Progenitor cell of endocrine pancreas (in vitro differentiated cells): ENCODE measurements at regions not wholly inside any gene's neighbourhood (a gene's known extent, or its start where the extent isn't known, plus 50 kb on each side); places are given as distances from the start of the nearest gene placed in this dataset.

ENCODE experiments used
- DNase-seq: peaks from one replicate; pipeline ENCODE4 v3.0.0; 2021; ENCODE audit warnings: low spot score; ENCODE audit not compliant: unreplicated experiment
- H3K27ac Mint-ChIP-seq: 2 replicates; pipeline ENCODE4 v1.8.0; 2021; ENCODE audit warnings: mild to moderate bottlenecking, moderate library complexity, mixed read lengths
- H3K27me3 Mint-ChIP-seq: 2 replicates; pipeline ENCODE4 v1.8.0; 2021; ENCODE audit warnings: mixed read lengths
- H3K36me3 Mint-ChIP-seq: 2 replicates; pipeline ENCODE4 v1.8.0; 2022; ENCODE audit warnings: mixed read lengths; ENCODE audit not compliant: insufficient read depth
- H3K4me1 Mint-ChIP-seq: 2 replicates; pipeline ENCODE4 v1.8.0; 2021; ENCODE audit warnings: low read depth, mixed read lengths
- H3K4me3 Mint-ChIP-seq: 2 replicates; pipeline ENCODE4 v1.8.0; 2021; ENCODE audit warnings: low read depth, mild to moderate bottlenecking, moderate library complexity, mixed read lengths
- H3K9me3 Mint-ChIP-seq: 2 replicates; pipeline ENCODE4 v1.8.0; 2021; ENCODE audit warnings: low read depth, mixed read lengths
- TF ChIP-seq, protein P1 (sequence below): fragments of 200-600 bp; sonication (generic); IDR thresholded peaks from one replicate; pipeline ENCODE4 v1.5.0; 2021; ENCODE audit warnings: antibody characterized with exemption, mild to moderate bottlenecking; ENCODE audit not compliant: unreplicated experiment

DNA sequence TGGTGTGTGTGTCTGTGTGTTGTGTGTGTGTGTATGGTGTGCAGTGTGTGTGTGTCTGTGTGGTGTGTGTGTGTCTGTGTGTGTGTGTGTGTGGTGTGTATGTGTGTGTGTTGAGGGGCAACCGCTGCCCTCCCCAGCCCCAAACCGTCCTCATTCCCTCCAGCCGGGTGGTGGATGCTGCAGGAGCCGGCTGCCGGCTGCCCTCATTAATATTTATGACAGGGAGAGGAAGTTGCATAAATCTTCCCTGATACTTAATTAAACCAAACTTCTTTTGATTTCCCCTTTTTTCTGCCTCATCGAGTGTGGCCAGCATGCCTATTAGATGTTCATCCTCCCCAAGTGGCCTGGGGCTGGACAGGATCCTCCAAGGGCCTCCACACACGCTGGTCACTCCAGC is 121.4 kb upstream of the MVB12B start:
- Mint-ChIP-seq H3K27ac (no peak overlapping the region), H3K27me3 (peaks cover 22% of the 10 kb centered on the region), H3K4me1 (peaks cover 5% of the 10 kb centered on the region), H3K9me3 (no peaks in the 10 kb centered on the region), H3K36me3 (no peaks in the 10 kb centered on the region), H3K4me3 (no peak overlapping the region)
- DNase-seq, result no peak
- TF ChIP-seq, protein P1, sequence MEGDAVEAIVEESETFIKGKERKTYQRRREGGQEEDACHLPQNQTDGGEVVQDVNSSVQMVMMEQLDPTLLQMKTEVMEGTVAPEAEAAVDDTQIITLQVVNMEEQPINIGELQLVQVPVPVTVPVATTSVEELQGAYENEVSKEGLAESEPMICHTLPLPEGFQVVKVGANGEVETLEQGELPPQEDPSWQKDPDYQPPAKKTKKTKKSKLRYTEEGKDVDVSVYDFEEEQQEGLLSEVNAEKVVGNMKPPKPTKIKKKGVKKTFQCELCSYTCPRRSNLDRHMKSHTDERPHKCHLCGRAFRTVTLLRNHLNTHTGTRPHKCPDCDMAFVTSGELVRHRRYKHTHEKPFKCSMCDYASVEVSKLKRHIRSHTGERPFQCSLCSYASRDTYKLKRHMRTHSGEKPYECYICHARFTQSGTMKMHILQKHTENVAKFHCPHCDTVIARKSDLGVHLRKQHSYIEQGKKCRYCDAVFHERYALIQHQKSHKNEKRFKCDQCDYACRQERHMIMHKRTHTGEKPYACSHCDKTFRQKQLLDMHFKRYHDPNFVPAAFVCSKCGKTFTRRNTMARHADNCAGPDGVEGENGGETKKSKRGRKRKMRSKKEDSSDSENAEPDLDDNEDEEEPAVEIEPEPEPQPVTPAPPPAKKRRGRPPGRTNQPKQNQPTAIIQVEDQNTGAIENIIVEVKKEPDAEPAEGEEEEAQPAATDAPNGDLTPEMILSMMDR, result no peak

DNA sequence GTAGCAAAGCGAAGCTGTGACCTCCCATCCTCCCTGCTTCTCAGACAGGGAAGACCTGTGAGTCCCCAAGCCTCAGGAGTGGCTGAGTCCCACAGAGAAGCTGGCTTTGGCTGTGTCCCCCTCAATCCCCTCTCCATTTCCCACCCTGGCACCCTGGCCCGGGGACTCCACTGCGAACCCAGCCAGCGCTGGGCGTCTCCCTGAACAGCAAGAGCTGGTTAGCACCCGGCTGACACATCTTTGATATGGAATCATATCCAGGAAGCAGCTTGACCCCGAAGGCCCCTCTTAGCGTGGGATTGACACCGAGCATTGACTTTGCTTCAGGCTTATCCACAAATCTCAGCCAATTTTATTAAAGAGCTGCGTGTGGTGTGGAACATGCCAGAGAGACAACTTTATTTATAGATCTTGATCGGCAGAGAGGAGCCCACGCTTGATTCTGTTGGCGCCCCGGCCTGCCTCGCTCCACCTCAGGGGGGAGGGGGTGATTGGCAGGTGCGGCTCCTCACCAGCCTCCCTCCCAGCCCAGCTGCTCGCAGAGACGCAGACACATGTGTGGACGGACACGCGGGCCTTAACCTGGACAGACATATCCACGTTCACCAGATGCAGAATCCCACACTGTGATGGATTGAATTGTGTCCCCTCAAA is 120.7 kb upstream of the MVB12B start:
- DNase-seq, result no peak
- Mint-ChIP-seq H3K27ac (no peak overlapping the region), H3K4me1 (peaks cover 5% of the 10 kb centered on the region), H3K27me3 (peaks cover 22% of the 10 kb centered on the region), H3K4me3 (no peak overlapping the region), H3K9me3 (no peaks in the 10 kb centered on the region), H3K36me3 (no peaks in the 10 kb centered on the region)
- TF ChIP-seq, protein P1, result no peak

DNA sequence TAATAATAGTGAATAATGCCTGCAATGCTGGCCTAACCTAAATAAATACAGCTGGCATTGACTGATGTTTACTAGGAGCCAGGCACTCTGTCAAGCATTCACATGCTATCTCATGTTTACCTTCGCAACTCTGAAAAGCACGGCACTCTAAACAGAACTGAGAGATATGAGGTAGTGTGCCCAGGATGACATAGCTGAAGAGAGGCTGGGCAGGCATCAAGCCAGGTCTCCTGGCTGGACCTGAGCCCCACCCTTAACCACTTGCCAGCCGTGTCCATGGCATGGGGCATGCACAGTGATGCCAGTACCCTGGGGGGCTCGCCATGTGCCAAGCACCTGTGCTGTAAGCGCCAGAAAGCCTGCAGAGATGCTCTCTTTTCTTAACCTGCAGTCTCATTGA is 119.4 kb upstream of the MVB12B start:
- Mint-ChIP-seq H3K4me1 (peaks cover 5% of the 10 kb centered on the region), H3K4me3 (no peak overlapping the region), H3K9me3 (no peaks in the 10 kb centered on the region), H3K27me3 (peaks cover 22% of the 10 kb centered on the region), H3K27ac (no peak overlapping the region), H3K36me3 (no peaks in the 10 kb centered on the region)
- TF ChIP-seq, protein P1, result no peak
- no peak for DNase-seq

DNA sequence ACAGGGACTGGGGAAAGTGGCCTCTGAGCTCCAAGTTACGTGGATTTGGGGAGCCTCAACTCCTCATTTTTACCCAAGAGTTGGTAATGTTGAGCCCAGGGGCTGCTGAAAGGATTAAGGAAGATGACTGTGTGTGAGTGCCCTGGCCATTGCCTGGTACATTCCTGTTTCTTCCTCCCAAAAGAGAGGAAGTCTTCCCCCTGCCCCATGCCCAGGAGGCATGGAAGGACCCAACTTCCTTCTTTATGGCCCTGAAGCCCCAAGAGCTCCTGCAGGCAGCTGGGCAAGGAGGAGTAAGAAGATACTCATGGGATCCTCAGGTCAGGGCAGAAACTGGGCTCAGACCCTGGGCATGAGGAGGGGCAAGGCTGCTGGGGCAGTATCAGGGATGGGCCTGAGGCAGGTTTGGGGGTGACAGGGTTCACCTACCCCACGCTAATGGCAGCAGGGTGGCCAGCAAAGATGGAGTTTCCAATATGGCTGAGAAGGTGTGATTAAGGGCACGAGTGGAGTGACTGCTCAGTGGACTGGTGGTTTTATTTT is 118.3 kb upstream of the MVB12B start:
- DNase-seq, result no peak
- H3K4me3 Mint-ChIP-seq, result no peak overlapping the region
- peaks cover 5% of the 10 kb centered on the region for H3K4me1 Mint-ChIP-seq
- H3K36me3 Mint-ChIP-seq, result no peaks in the 10 kb centered on the region
- peaks cover 22% of the 10 kb centered on the region for H3K27me3 Mint-ChIP-seq
- no peak overlapping the region for H3K27ac Mint-ChIP-seq
- H3K9me3 Mint-ChIP-seq, result no peaks in the 10 kb centered on the region
- TF ChIP-seq, protein P1, result no peak

DNA sequence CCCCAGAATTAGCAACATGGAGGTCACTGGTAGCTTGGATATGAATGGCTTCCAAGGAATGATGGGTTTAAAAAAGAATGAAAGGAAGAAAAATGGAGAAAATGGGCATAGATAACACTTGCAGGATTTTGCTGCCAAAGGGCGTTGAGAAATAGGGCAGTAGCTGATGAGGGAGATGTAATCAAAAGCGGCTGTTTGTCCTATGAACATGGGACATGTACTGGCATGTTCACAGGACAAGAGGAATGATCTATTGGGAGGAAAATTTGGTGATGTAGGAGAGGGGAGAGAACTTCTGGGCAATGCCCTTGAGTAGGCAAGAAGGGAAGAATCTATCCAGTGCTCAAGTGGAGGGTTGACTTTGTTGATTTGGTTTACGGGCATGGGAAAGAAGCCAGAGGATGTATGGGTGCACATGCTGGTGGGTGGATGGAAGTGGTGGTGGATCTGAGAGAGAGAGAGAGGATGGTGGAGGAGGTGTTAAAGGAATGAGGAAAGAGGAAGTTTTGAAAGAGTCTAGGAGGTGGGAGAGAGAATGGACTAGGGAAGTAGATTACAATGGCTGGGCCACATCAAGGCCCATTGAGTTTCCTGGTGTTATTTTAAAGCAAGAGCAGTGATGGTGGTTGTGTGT is 115.1 kb upstream of the MVB12B start:
- peaks cover 34% of the 10 kb centered on the region for H3K27me3 Mint-ChIP-seq
- H3K4me1 Mint-ChIP-seq, result peaks cover 4% of the 10 kb centered on the region
- TF ChIP-seq, protein P1, result no peak
- peaks cover 13% of the 10 kb centered on the region for H3K9me3 Mint-ChIP-seq
- no peaks in the 10 kb centered on the region for H3K36me3 Mint-ChIP-seq
- no peak overlapping the region for H3K27ac Mint-ChIP-seq
- H3K4me3 Mint-ChIP-seq, result no peak overlapping the region
- DNase-seq, result no peak
